ENCODE measurements at regions not wholly inside any gene's neighbourhood (a gene's known extent, or its start where the extent isn't known, plus 50 kb on each side); places are given as distances from the start of the nearest gene placed in this dataset.

GRCh38 chr12:90871726-90872096 lies 83.3 kb downstream of the CCER1 start:
- H3K27me3 ChIP-seq (ENCODE audit: control insufficient read depth in 4 of 4, insufficient read depth in 4 of 4, low read length in 3 of 4): no peaks in the 10 kb centered on the region
- H3K36me3 ChIP-seq (ENCODE audit: control insufficient read depth in 4 of 4, insufficient read depth in 3 of 4, low read depth in 1 of 4, low read length in 3 of 4): no peaks in the 10 kb centered on the region
- H3K27ac ChIP-seq (ENCODE audit: low read depth in 1 of 2, low read length in 2 of 2): no peak overlapping the region
- no peak overlapping the region for H3K9ac ChIP-seq (ENCODE audit: low read depth in 1 of 2, low read length in 2 of 2)
- no peak overlapping the region for H3K4me3 ChIP-seq (ENCODE audit: low read depth in 1 of 3, low read length in 3 of 3)
- 80% methylated on average over 2 of the region's 2 CpGs for WGBS
- H3K4me1 ChIP-seq (ENCODE audit: control insufficient read depth in 4 of 4, insufficient read depth in 4 of 4, low read length in 3 of 4): no peaks in the 10 kb centered on the region
- H3K9me3 ChIP-seq (ENCODE audit: control insufficient read depth in 4 of 4, low read length in 3 of 4): no peaks in the 10 kb centered on the region
- TF ChIP-seq CTCF (IDR thresholded peaks at IDR 0.05; ENCODE audit: low read depth, low read length, missing input control) (no peak), RAD21 (IDR thresholded peaks at IDR 0.05) (no peak), ZBTB33 (IDR thresholded peaks at IDR 0.05) (no peak), FOXA1 (IDR thresholded peaks at IDR 0.05) (no peak), SP1 (IDR thresholded peaks at IDR 0.05) (no peak), ATF3 (IDR thresholded peaks at IDR 0.05) (no peak), YY1 (IDR thresholded peaks at IDR 0.05) (no peak), RXRA (IDR thresholded peaks at IDR 0.05) (no peak), MAX (IDR thresholded peaks at IDR 0.05) (no peak), GABPA (IDR thresholded peaks at IDR 0.05 in 1 of 2, conservative IDR thresholded peaks at IDR 0.05 in 1 of 2) (no peak), TAF1 (conservative IDR thresholded peaks at IDR 0.05) (no peak), REST (IDR thresholded peaks at IDR 0.05) (no peak), HNF4G (IDR thresholded peaks at IDR 0.05) (no peak), JUND (IDR thresholded peaks at IDR 0.05) (no peak), NR2F2 (IDR thresholded peaks at IDR 0.05) (no peak), EGR1 (IDR thresholded peaks at IDR 0.05; ENCODE audit: low read depth in 2 of 2) (no peak), FOXA2 (IDR thresholded peaks at IDR 0.05) (no peak), HNF4A (conservative IDR thresholded peaks at IDR 0.05) (no peak)
- no peak for DNase-seq (ENCODE audit: low spot score)
